Neuron (in vitro differentiated cells): ENCODE measurements at regions not wholly inside any gene's neighbourhood (a gene's known extent, or its start where the extent isn't known, plus 50 kb on each side); places are given as distances from the start of the nearest gene placed in this dataset.
A peak's percentile ranks its signal among the peaks of the same experiment; 100 is the strongest.

Experiments used
- H2AFZ ChIP-seq: one replicate; pipeline ENCODE4 v1.6.1; 2013; ENCODE audit warnings: low read depth, mild to moderate bottlenecking, inconsistent platforms, low read length, moderate library complexity
- H3K27me3 ChIP-seq: one replicate; pipeline ENCODE4 v1.6.1; 2013; ENCODE audit warnings: low read length; ENCODE audit not compliant: insufficient read depth
- H3K36me3 ChIP-seq: one replicate; pipeline ENCODE4 v1.6.1; 2013; ENCODE audit warnings: low read length; ENCODE audit not compliant: insufficient read depth
- H3K4me1 ChIP-seq: one replicate; pipeline ENCODE4 v1.6.1; 2013; ENCODE audit warnings: low read length; ENCODE audit not compliant: insufficient read depth
- H3K4me3 ChIP-seq: 2 replicates; pipeline ENCODE4 v1.5.1; 2013; ENCODE audit warnings: mild to moderate bottlenecking, low read length, moderate library complexity
- H3K9me3 ChIP-seq: one replicate; pipeline ENCODE4 v1.6.1; 2013; ENCODE audit warnings: low read length

GRCh38 chr20:10798811-10799210, 125.0 kb upstream of the JAG1 start:
- H3K4me1 ChIP-seq = peaks cover 12% of the 10 kb centered on the region
- H3K4me3 ChIP-seq = no peak overlapping the region
- no peaks in the 10 kb centered on the region for H3K27me3 ChIP-seq
- H2AFZ ChIP-seq = no peak overlapping the region
- no peaks in the 10 kb centered on the region for H3K9me3 ChIP-seq
- no peaks in the 10 kb centered on the region for H3K36me3 ChIP-seq

GRCh38 chr20:10799735-10800134, 125.9 kb upstream of the JAG1 start:
- H2AFZ ChIP-seq = no peak overlapping the region
- H3K36me3 ChIP-seq = no peaks in the 10 kb centered on the region
- no peaks in the 10 kb centered on the region for H3K9me3 ChIP-seq
- no peak overlapping the region for H3K4me3 ChIP-seq
- no peaks in the 10 kb centered on the region for H3K27me3 ChIP-seq
- peaks cover 3% of the 10 kb centered on the region for H3K4me1 ChIP-seq

DNA sequence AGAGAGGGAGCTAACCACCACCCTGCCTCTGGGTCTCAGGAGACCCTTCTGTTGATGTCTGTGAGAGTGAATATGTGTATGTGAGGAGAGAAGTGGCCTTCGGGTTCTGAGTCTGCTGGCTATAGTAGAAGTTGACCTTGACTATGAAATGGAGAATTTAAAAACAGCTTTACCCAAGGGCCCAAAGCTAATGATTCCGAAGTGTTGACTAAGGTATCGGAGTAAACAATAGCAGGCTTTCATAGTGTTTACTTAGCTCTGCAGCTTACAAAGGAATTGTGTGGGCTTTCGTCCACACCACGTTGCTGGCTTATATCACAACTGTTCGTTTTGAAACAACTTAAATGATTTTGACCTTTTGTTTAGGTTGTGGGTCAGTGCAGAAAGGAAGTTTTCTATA, 126.5 kb upstream of the JAG1 start:
- no peak overlapping the region for H2AFZ ChIP-seq
- no peaks in the 10 kb centered on the region for H3K27me3 ChIP-seq
- no peaks in the 10 kb centered on the region for H3K9me3 ChIP-seq
- H3K4me3 ChIP-seq = no peak overlapping the region
- no peaks in the 10 kb centered on the region for H3K36me3 ChIP-seq
- no peaks in the 10 kb centered on the region for H3K4me1 ChIP-seq

GRCh38 chr20:10802236-10802635, 128.4 kb upstream of the JAG1 start:
- Histone ChIP-seq H3K4me3 (no peak overlapping the region), H3K27me3 (no peaks in the 10 kb centered on the region), H2AFZ (no peak overlapping the region), H3K4me1 (no peaks in the 10 kb centered on the region), H3K36me3 (no peaks in the 10 kb centered on the region), H3K9me3 (no peaks in the 10 kb centered on the region)

DNA sequence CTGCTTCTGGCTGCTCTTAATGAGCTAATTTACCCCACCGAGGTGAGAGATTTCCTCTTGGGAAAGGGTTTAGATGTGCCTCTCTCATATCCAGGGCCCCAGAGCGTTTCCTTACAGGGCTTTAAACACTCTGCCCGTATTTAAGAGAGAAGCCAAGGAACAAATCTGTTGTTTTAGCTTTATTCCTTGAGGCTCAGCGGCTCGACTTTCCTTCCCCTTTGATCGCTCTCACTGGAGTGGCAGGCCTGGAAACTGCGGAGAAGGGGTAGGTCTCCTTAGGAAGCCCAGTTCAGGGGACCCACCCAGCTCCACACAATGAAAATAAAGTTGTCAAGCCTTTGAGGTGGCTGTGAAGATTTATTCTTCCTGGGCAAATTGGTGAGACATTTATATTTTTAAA, 132.0 kb upstream of the JAG1 start:
- Histone ChIP-seq H3K27me3 (no peaks in the 10 kb centered on the region), H3K4me1 (no peaks in the 10 kb centered on the region), H2AFZ (no peak overlapping the region), H3K4me3 (no peak overlapping the region), H3K36me3 (no peaks in the 10 kb centered on the region), H3K9me3 (no peaks in the 10 kb centered on the region)

- H3K4me3 ChIP-seq = no peak overlapping the region
- H2AFZ ChIP-seq = no peak overlapping the region
- H3K27me3 ChIP-seq = no peaks in the 10 kb centered on the region
- no peaks in the 10 kb centered on the region for H3K9me3 ChIP-seq
- no peaks in the 10 kb centered on the region for H3K4me1 ChIP-seq
- H3K36me3 ChIP-seq = no peaks in the 10 kb centered on the region
Measured at GRCh38 chr20:10806539-10806938, 132.7 kb upstream of the JAG1 start.

GRCh38 chr20:10807013-10807412, 133.2 kb upstream of the JAG1 start:
- no peaks in the 10 kb centered on the region for H3K36me3 ChIP-seq
- no peak overlapping the region for H3K4me3 ChIP-seq
- H3K27me3 ChIP-seq = no peaks in the 10 kb centered on the region
- H3K9me3 ChIP-seq = no peaks in the 10 kb centered on the region
- no peaks in the 10 kb centered on the region for H3K4me1 ChIP-seq
- H2AFZ ChIP-seq = no peak overlapping the region

DNA sequence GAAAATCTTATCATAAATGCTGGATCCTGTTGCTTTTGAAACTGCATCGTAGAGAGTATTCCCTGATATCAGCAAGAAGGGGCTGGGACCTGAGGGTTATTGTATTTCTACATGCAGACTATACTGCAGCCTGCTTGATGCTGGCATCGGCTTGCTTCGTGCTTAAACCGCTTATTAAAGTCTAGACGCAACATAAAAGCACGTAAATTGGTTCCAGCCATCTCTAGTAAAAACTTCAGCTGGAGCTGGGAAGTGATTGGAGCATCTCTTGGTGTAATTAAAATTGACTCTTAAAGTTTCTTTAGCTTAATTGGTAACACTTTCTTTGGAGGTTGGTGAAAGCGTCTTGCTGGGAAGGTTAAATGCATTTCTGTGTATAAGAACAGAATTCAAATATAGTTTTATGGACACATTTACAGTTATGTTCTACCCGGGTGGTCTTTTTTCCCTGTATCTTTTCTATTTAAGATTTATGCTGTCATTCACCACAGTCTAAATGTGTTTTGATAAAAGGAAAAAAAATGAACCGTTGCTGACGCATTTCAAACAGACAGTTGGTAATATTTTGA, 139.0 kb upstream of the JAG1 start:
- H3K4me3 ChIP-seq = no peak overlapping the region

GRCh38 chr20:10823585-10823984, 149.8 kb upstream of the JAG1 start:
- H3K27me3 ChIP-seq = no peaks in the 10 kb centered on the region
- no peak overlapping the region for H2AFZ ChIP-seq
- no peaks in the 10 kb centered on the region for H3K36me3 ChIP-seq
- H3K4me3 ChIP-seq = no peak overlapping the region
- H3K9me3 ChIP-seq = no peaks in the 10 kb centered on the region
- peaks cover 4% of the 10 kb centered on the region for H3K4me1 ChIP-seq

More for the DNA sequence above, 139.0 kb upstream of the JAG1 start:
- Histone ChIP-seq H2AFZ (no peak overlapping the region), H3K9me3 (no peaks in the 10 kb centered on the region), H3K36me3 (no peaks in the 10 kb centered on the region), H3K4me1 (no peaks in the 10 kb centered on the region), H3K27me3 (no peaks in the 10 kb centered on the region)

- no peak overlapping the region for H3K4me3 ChIP-seq
- peak overlapping the region; percentile 71 for H2AFZ ChIP-seq
- H3K4me1 ChIP-seq = peaks cover 4% of the 10 kb centered on the region
- H3K9me3 ChIP-seq = no peaks in the 10 kb centered on the region
- no peaks in the 10 kb centered on the region for H3K36me3 ChIP-seq
- no peaks in the 10 kb centered on the region for H3K27me3 ChIP-seq
Measured at GRCh38 chr20:10824750-10825500, 151.1 kb upstream of the JAG1 start.

- Histone ChIP-seq H3K9me3 (no peaks in the 10 kb centered on the region), H3K4me1 (peaks cover 4% of the 10 kb centered on the region), H2AFZ (no peak overlapping the region), H3K4me3 (no peak overlapping the region), H3K36me3 (no peaks in the 10 kb centered on the region), H3K27me3 (no peaks in the 10 kb centered on the region)
Measured at GRCh38 chr20:10826111-10826510, 152.3 kb upstream of the JAG1 start.

DNA sequence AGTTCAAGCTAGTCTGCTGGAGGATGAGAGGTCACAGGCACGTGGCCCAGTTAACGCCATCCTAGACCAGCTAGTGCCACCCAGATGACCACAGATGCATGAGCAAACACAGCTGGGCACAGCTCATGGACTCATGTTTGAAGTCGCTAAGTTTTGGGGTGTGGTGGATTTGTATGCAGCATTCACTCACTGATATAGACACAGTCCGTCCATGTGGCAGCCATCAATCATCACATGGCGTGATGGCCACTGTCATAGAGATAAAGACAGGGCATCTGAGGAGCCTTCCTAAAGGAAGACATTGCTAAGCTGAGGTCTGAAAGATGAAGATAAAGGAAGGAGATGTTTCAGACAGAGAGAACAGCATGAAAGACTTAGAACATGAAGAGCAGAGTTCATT, 154.4 kb upstream of the JAG1 start:
- Histone ChIP-seq H3K36me3 (no peaks in the 10 kb centered on the region), H2AFZ (no peak overlapping the region), H3K27me3 (no peaks in the 10 kb centered on the region), H3K9me3 (no peaks in the 10 kb centered on the region), H3K4me1 (peaks cover 4% of the 10 kb centered on the region), H3K4me3 (no peak overlapping the region)

GRCh38 chr20:10832141-10832540, 158.3 kb upstream of the JAG1 start:
- H3K9me3 ChIP-seq = no peaks in the 10 kb centered on the region
- no peaks in the 10 kb centered on the region for H3K4me1 ChIP-seq
- H3K36me3 ChIP-seq = no peaks in the 10 kb centered on the region
- H3K4me3 ChIP-seq = no peak overlapping the region
- H3K27me3 ChIP-seq = no peaks in the 10 kb centered on the region
- no peak overlapping the region for H2AFZ ChIP-seq

DNA sequence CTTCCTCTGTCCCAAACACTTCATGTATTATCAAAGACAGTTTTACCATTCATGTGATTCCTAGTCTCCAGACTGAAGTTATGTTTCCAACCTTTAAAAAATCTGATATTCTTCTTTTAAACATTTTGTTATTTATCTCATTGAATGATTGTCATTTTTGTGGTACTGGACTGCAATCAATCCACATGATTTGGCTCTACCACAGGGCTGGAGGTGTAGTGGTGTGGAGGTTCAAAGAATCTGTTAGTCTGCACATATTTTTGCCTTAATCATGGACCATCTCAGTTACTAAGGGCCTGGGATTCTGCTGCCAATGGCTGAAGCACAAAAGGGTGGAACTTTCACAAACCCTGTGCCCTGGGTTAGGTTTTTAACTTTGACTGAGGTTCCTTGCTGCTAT, 164.1 kb upstream of the JAG1 start:
- no peaks in the 10 kb centered on the region for H3K27me3 ChIP-seq
- no peak overlapping the region for H2AFZ ChIP-seq
- H3K9me3 ChIP-seq = peaks cover 4% of the 10 kb centered on the region
- no peaks in the 10 kb centered on the region for H3K36me3 ChIP-seq
- no peaks in the 10 kb centered on the region for H3K4me1 ChIP-seq
- H3K4me3 ChIP-seq = no peak overlapping the region
